SK-N-MC (cell line): ENCODE measurements at regions not wholly inside any gene's neighbourhood (a gene's known extent, or its start where the extent isn't known, plus 50 kb on each side); places are given as distances from the start of the nearest gene placed in this dataset.
"Not testable (repeated sequence)": the region's sequence is repeated elsewhere in the genome, so short reads cannot be mapped to it uniquely, and the experiment has no call there.

Experiments
- DNase-seq: peaks from one replicate; pipeline ENCODE4 v3.0.0-alpha.2; 2011; ENCODE audit warnings: low read depth, low spot score
- H3K27ac ChIP-seq: fragments of 200-600 bp; sonication (generic); 2 replicates; pipeline ENCODE4 v1.5.1; 2016; ENCODE audit warnings: mixed run types
- H3K36me3 ChIP-seq: fragments of 200-600 bp; sonication (generic); 2 replicates; pipeline ENCODE4 v1.6.1; 2017; ENCODE audit warnings: antibody characterized with exemption, low read length, mixed read lengths; ENCODE audit not compliant: insufficient read depth
- H3K4me3 ChIP-seq: fragments of 200-600 bp; sonication (generic); 2 replicates; pipeline ENCODE4 v1.5.1; 2016
- H3K9ac ChIP-seq: fragments of 200-600 bp; sonication (generic); 2 replicates; pipeline ENCODE4 v1.8.0; 2017; ENCODE audit warnings: mixed run types, mixed read lengths; ENCODE audit not compliant: insufficient read length
- H3K9me3 ChIP-seq: fragments of 200-600 bp; sonication (generic); 2 replicates; pipeline ENCODE4 v1.6.1; 2017; ENCODE audit warnings: low read depth, mild to moderate bottlenecking, antibody characterized with exemption, low read length, moderate library complexity, mixed read lengths
- EZH2 ChIP-seq: fragments of 200-600 bp; sonication (generic); IDR thresholded peaks from one replicate; pipeline ENCODE4 v1.6.1; 2017; ENCODE audit warnings: antibody characterized with exemption
- FOXP2 ChIP-seq: optimal IDR thresholded peaks from 2 replicates; pipeline ENCODE3; 2011; ENCODE audit warnings: mild to moderate bottlenecking, moderate library complexity; ENCODE audit not compliant: insufficient read depth; ENCODE audit errors: extremely low read length, control extremely low read depth
- POLR2AphosphoS5 ChIP-seq: IDR thresholded peaks from 2 replicates; pipeline ENCODE4 v1.6.1; 2012; ENCODE audit warnings: mild to moderate bottlenecking, low read depth, low read length, borderline replicate concordance

DNA sequence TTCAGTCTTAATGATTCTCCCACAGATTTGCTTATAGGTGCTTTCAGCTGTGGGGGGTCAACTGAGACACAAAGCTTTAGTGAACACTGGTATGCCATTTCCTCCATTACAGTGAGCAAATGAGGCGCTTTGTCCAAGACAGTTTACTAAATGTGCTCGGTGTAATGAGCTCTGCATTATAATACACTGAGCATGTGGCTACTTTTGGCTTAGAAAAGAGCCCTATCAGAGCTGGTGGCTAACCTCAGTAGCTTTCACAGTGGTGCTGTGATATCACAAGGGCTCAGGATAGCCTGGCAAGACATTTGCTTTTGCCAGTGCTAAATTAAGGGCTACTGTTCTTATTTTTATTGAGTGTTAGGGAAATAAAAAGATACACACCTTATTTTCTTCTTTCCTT is 749.7 kb upstream of the ARPP21 start:
- H3K9me3 ChIP-seq, result no peaks in the 10 kb centered on the region
- no peak overlapping the region for H3K27ac ChIP-seq
- H3K4me3 ChIP-seq, result no peak overlapping the region
- TF ChIP-seq FOXP2 (no peak), POLR2AphosphoS5 (no peak), EZH2 (no peak)
- no peak for DNase-seq
- H3K9ac ChIP-seq, result no peak overlapping the region
- H3K36me3 ChIP-seq, result no peaks in the 10 kb centered on the region

DNA sequence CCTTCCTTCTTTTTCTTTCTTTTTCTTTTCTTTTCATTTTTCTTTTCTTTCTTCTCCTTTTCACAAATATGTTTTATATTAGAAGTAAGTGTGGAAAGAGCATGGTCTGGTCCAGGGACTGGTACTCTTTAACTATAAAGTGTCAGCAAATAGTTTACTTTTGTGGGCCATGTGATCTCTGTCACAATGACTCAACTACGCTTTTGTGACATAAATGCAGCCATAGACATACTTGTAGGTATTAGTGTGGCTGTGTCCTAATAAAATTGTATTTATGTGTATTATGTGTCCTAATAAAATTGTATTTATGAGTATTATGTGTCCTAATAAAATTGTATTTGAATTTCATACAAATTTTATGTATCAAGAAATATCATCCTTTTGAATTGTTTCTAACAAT is 749.1 kb upstream of the ARPP21 start:
- Histone ChIP-seq H3K36me3 (no peaks in the 10 kb centered on the region), H3K9me3 (no peaks in the 10 kb centered on the region), H3K9ac (no peak overlapping the region), H3K27ac (no peak overlapping the region), H3K4me3 (no peak overlapping the region)
- no peak for TF ChIP-seq POLR2AphosphoS5
- TF ChIP-seq EZH2, result no peak
- no peak for TF ChIP-seq FOXP2
- no peak for DNase-seq

- Histone ChIP-seq H3K4me3 (no peak overlapping the region), H3K9me3 (no peaks in the 10 kb centered on the region), H3K27ac (0 out of 2 replicates have a peak overlapping the region, but pooled peaks have one; percentile 25), H3K36me3 (no peaks in the 10 kb centered on the region), H3K9ac (no peak overlapping the region)
- TF ChIP-seq FOXP2 (no peak), POLR2AphosphoS5 (no peak), EZH2 (no peak)
- no peak for DNase-seq
Observed at GRCh38 chr3:34891941-34892340, 747.4 kb upstream of the ARPP21 start.

DNA sequence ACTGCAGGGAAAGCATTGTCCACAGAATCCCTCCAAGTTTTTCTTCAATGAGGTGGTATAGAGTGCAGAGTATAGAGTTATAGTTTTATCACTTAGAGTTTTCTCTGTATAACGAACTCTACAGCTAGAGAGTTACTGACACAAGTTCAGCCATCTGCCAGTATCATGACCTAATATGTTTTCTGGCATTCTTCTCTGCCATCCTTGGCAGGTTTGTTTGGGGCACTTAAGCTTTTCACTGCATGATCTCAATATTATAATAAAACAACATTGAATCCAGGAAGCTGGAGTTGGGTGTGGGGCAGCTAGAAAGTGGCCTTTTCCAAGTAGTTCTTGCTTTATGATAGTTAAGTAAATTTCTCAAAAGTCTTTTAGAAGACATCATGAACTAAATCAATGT is 743.5 kb upstream of the ARPP21 start:
- no peak for TF ChIP-seq FOXP2
- no peak for TF ChIP-seq POLR2AphosphoS5
- TF ChIP-seq EZH2, result no peak
- DNase-seq, result no peak
- Histone ChIP-seq H3K27ac (no peak overlapping the region), H3K9ac (no peak overlapping the region), H3K36me3 (no peaks in the 10 kb centered on the region), H3K9me3 (no peaks in the 10 kb centered on the region), H3K4me3 (no peak overlapping the region)

- H3K9me3 ChIP-seq, H3K27ac ChIP-seq, H3K9ac ChIP-seq, DNase-seq, H3K36me3 ChIP-seq, H3K4me3 ChIP-seq: not testable (repeated sequence)
Observed at GRCh38 chr3:34909679-34910078, 729.6 kb upstream of the ARPP21 start.

DNA sequence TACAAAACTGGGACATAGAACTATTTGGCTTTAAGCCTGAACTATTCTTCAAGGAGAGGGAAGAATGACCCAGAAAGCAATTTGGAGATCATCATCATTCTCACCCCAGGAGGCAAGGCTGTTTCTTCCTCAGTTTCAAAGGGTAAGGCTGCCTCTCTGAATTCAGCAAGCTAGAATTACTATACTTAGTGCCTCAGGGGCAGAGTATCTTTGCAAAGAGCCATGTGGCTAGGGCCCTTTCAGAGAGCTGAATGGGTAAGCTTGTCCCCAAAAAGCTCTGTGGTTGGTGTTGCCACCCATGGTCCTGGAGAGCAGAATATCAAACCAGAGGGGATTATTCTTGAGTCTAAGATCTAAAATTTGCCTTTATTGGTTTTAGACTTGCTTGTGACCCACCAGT is 720.3 kb upstream of the ARPP21 start:
- Histone ChIP-seq H3K27ac (peak overlapping the region; percentile 86), H3K9ac (no peak overlapping the region), H3K9me3 (no peaks in the 10 kb centered on the region), H3K4me3 (no peak overlapping the region), H3K36me3 (no peaks in the 10 kb centered on the region)
- TF ChIP-seq FOXP2 (no peak), POLR2AphosphoS5 (no peak), EZH2 (no peak)
- no peak for DNase-seq

- no peak overlapping the region for H3K4me3 ChIP-seq
Observed at GRCh38 chr3:34920806-34921205, 718.5 kb upstream of the ARPP21 start.

GRCh38 chr3:34924961-34925360 is 714.4 kb upstream of the ARPP21 start:
- Histone ChIP-seq H3K36me3 (no peaks in the 10 kb centered on the region), H3K9ac (no peak overlapping the region), H3K9me3 (no peaks in the 10 kb centered on the region), H3K4me3 (no peak overlapping the region), H3K27ac (no peak overlapping the region)
- DNase-seq, result no peak
- TF ChIP-seq FOXP2 (no peak), EZH2 (no peak), POLR2AphosphoS5 (no peak)

More at GRCh38 chr3:34920806-34921205, 718.5 kb upstream of the ARPP21 start:
- Histone ChIP-seq H3K27ac (peak overlapping the region; percentile 86), H3K9me3 (no peaks in the 10 kb centered on the region), H3K9ac (no peak overlapping the region), H3K36me3 (no peaks in the 10 kb centered on the region)
- TF ChIP-seq FOXP2 (no peak), POLR2AphosphoS5 (no peak), EZH2 (no peak)
- DNase-seq, result no peak

GRCh38 chr3:34925851-34926250 is 713.5 kb upstream of the ARPP21 start:
- Histone ChIP-seq H3K9me3 (no peaks in the 10 kb centered on the region), H3K27ac (peak overlapping the region; percentile 83; the same call in 1 of the 2 replicates), H3K36me3 (no peaks in the 10 kb centered on the region), H3K9ac (no peak overlapping the region), H3K4me3 (no peak overlapping the region)
- no peak for TF ChIP-seq EZH2
- no peak for TF ChIP-seq POLR2AphosphoS5
- no peak for TF ChIP-seq FOXP2
- no peak for DNase-seq

GRCh38 chr3:34929036-34929435 is 710.3 kb upstream of the ARPP21 start:
- Histone ChIP-seq H3K4me3 (no peak overlapping the region), H3K27ac (no peak overlapping the region), H3K9ac (no peak overlapping the region), H3K36me3 (no peaks in the 10 kb centered on the region), H3K9me3 (no peaks in the 10 kb centered on the region)
- no peak for DNase-seq
- no peak for TF ChIP-seq FOXP2
- no peak for TF ChIP-seq POLR2AphosphoS5
- TF ChIP-seq EZH2, result no peak
